Hepatocyte (in vitro differentiated cells): ENCODE measurements at regions not wholly inside any gene's neighbourhood (a gene's known extent, or its start where the extent isn't known, plus 50 kb on each side); places are given as distances from the start of the nearest gene placed in this dataset.

Experiments used
- DNase-seq: peaks from one replicate; pipeline ENCODE4 v3.0.0-alpha.2; 2016; ENCODE audit warnings: low spot score
- H2AFZ ChIP-seq: fragments of 200-600 bp; sonication (generic); 2 replicates; pipeline ENCODE4 v1.6.0; 2016; ENCODE audit warnings: antibody characterized with exemption, mild to moderate bottlenecking
- H3K27ac ChIP-seq: fragments of 200-600 bp; sonication (generic); 2 replicates; pipeline ENCODE4 v1.5.1; 2016; ENCODE audit warnings: mild to moderate bottlenecking
- H3K27me3 ChIP-seq: fragments of 200-600 bp; sonication (generic); 2 replicates; pipeline ENCODE4 v1.6.1; 2016
- H3K36me3 ChIP-seq: fragments of 200-600 bp; sonication (generic); replicated peaks from 2 replicates; pipeline ENCODE4 v1.5.1; 2016; ENCODE audit warnings: low read depth; ENCODE audit not compliant: insufficient read depth
- H3K4me1 ChIP-seq: fragments of 200-600 bp; sonication (generic); 2 replicates; pipeline ENCODE4 v1.5.1; 2016; ENCODE audit warnings: mild to moderate bottlenecking, moderate library complexity; ENCODE audit not compliant: insufficient read depth
- H3K4me2 ChIP-seq: fragments of 200-600 bp; sonication (generic); 2 replicates; pipeline ENCODE4 v1.6.0; 2016
- H3K4me3 ChIP-seq: fragments of 200-600 bp; sonication (generic); 2 replicates; pipeline ENCODE4 v1.5.1; 2016; ENCODE audit warnings: mild to moderate bottlenecking
- H3K79me2 ChIP-seq: fragments of 200-600 bp; sonication (generic); 2 replicates; pipeline ENCODE4 v1.6.0; 2017; ENCODE audit warnings: mild to moderate bottlenecking
- H3K9me2 ChIP-seq: fragments of 200-600 bp; sonication (generic); replicated peaks from 2 replicates; pipeline ENCODE4 v1.6.0; 2017; ENCODE audit warnings: mild to moderate bottlenecking; ENCODE audit not compliant: insufficient read depth
- H3K9me3 ChIP-seq: fragments of 200-600 bp; sonication (generic); 2 replicates; pipeline ENCODE4 v1.5.1; 2016; ENCODE audit warnings: low read depth, mild to moderate bottlenecking
- H4K20me1 ChIP-seq: fragments of 200-600 bp; sonication (generic); 2 replicates; pipeline ENCODE4 v1.6.0; 2016; ENCODE audit warnings: mild to moderate bottlenecking; ENCODE audit not compliant: insufficient read depth, poor library complexity, severe bottlenecking
- CTCF ChIP-seq: fragments of 200-600 bp; sonication (generic); IDR thresholded peaks from 2 replicates; pipeline ENCODE4 v1.5.1; 2016; ENCODE audit warnings: antibody characterized with exemption, mild to moderate bottlenecking; ENCODE audit not compliant: poor library complexity
- EZH2 ChIP-seq: fragments of 200-600 bp; sonication (generic); IDR thresholded peaks from 2 replicates; pipeline ENCODE4 v1.6.1; 2016; ENCODE audit warnings: antibody characterized with exemption, mild to moderate bottlenecking, borderline replicate concordance
- EZH2phosphoT487 ChIP-seq: fragments of 200-600 bp; sonication (generic); IDR thresholded peaks from one replicate; pipeline ENCODE4 v1.6.1; 2018; ENCODE audit warnings: antibody characterized with exemption, mild to moderate bottlenecking, low read depth, moderate library complexity; ENCODE audit not compliant: unreplicated experiment, severe bottlenecking
- WGBS: methylation state at CpG from one replicate; pipeline ENCODE4 v1.1.6; 2016; ENCODE audit warnings: low lambda C conversion rate; ENCODE audit errors: missing lambda C conversion rate; 5-methylcytosine and 5-hydroxymethylcytosine counted together

GRCh38 chr5:123856766-123857165 is 344.8 kb downstream of the CSNK1G3 start:
- Histone ChIP-seq H3K4me2 (no peak overlapping the region), H3K9me3 (no peaks in the 10 kb centered on the region), H3K27ac (no peak overlapping the region), H3K79me2 (no peaks in the 10 kb centered on the region), H3K4me3 (no peak overlapping the region), H4K20me1 (no peaks in the 10 kb centered on the region), H3K9me2 (no peaks in the 10 kb centered on the region), H3K27me3 (no peaks in the 10 kb centered on the region), H3K36me3 (no peaks in the 10 kb centered on the region), H2AFZ (no peak overlapping the region), H3K4me1 (no peaks in the 10 kb centered on the region)
- WGBS = 90% methylated on average over 1 of the region's 1 CpG
- DNase-seq = no peak
- TF ChIP-seq EZH2 (no peak), EZH2phosphoT487 (no peak), CTCF (no peak)

GRCh38 chr5:123855609-123856008 is 343.6 kb downstream of the CSNK1G3 start:
- Histone ChIP-seq H3K79me2 (no peaks in the 10 kb centered on the region), H3K36me3 (no peaks in the 10 kb centered on the region), H3K4me1 (no peaks in the 10 kb centered on the region), H3K9me2 (no peaks in the 10 kb centered on the region), H3K4me3 (no peak overlapping the region), H3K27ac (no peak overlapping the region), H3K27me3 (no peaks in the 10 kb centered on the region), H2AFZ (no peak overlapping the region), H3K9me3 (no peaks in the 10 kb centered on the region), H4K20me1 (no peaks in the 10 kb centered on the region), H3K4me2 (no peak overlapping the region)
- DNase-seq = no peak
- no peak for TF ChIP-seq CTCF
- TF ChIP-seq EZH2 = no peak
- TF ChIP-seq EZH2phosphoT487 = no peak

GRCh38 chr5:123845356-123846100 is 333.6 kb downstream of the CSNK1G3 start:
- no peak for DNase-seq
- Histone ChIP-seq H3K27me3 (no peaks in the 10 kb centered on the region), H3K9me2 (no peaks in the 10 kb centered on the region), H3K4me3 (no peak overlapping the region), H3K36me3 (no peaks in the 10 kb centered on the region), H3K79me2 (no peaks in the 10 kb centered on the region), H3K9me3 (no peaks in the 10 kb centered on the region), H2AFZ (no peak overlapping the region), H3K4me2 (no peak overlapping the region), H3K27ac (no peak overlapping the region), H3K4me1 (no peaks in the 10 kb centered on the region), H4K20me1 (no peaks in the 10 kb centered on the region)
- 94% methylated on average over 6 of the region's 6 CpGs for WGBS
- TF ChIP-seq CTCF (no peak), EZH2 (no peak), EZH2phosphoT487 (no peak)
